HL-60 (cell line): ENCODE measurements at regions not wholly inside any gene's neighbourhood (a gene's known extent, or its start where the extent isn't known, plus 50 kb on each side); places are given as distances from the start of the nearest gene placed in this dataset.

Experiments used
- CTCF ChIP-seq: IDR thresholded peaks from one replicate; pipeline ENCODE4 v1.5.1; 2011; ENCODE audit warnings: low read length, control low read depth, inconsistent platforms; ENCODE audit not compliant: insufficient read depth
- GABPA ChIP-seq: IDR thresholded peaks from 2 replicates; pipeline ENCODE4 v1.6.1; 2012; ENCODE audit warnings: low read depth
- POLR2AphosphoS5 ChIP-seq: IDR thresholded peaks from 2 replicates; pipeline ENCODE4 v1.6.1; 2012; ENCODE audit warnings: low read depth
- REST ChIP-seq: IDR thresholded peaks from 2 replicates; pipeline ENCODE4 v1.6.1; 2012; ENCODE audit warnings: low read depth; ENCODE audit not compliant: insufficient replicate concordance

- TF ChIP-seq CTCF (no peak), POLR2AphosphoS5 (no peak), GABPA (no peak), REST (no peak)
Observed at GRCh38 chr18:73980289-73980979, 167.2 kb downstream of the FBXO15 start.
